ENCODE measurements at regions not wholly inside any gene's neighbourhood (a gene's known extent, or its start where the extent isn't known, plus 50 kb on each side); places are given as distances from the start of the nearest gene placed in this dataset.

DNA sequence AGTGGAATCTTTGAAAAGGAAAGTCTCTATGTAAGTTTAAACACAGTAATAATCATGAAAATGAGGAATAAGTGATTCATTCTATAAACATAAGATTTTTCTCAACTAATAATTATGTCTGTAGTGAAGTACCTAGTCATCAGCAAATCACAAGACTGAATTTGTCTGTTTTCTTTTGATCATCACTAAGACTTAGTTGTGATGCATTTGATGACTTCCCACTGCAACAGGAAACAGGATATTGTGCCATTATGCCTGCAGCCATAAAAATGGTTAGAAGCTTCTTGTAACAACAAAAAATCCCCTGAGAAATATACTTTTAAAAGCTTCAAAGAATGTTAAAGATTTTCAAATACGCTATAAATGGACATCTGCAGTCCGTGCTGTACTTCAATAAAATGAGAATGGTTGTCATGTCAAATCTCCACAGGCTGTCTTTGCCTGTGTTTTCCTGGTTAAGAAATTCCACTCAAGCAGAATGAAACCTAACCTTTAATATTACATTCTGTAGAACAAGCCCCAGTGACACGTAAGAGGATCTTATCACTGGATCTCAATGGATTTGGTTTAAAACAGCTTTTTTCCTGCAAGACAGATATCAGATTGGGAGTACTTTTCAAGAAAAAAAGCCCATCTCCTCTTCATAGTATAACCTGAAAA, 1262.3 kb upstream of the PHF14 start:
- no peaks in the 10 kb centered on the region for H3K36me3 Mint-ChIP-seq
- no peaks in the 10 kb centered on the region for H3K27me3 Mint-ChIP-seq (ENCODE audit: low read depth)
- no peaks in the 10 kb centered on the region for H3K9me3 Mint-ChIP-seq
- no peak for TF ChIP-seq CREB1 (CRISPR knock-in tag; IDR thresholded peaks at IDR 0.05)
- H3K4me1 Mint-ChIP-seq, result peaks cover 6% of the 10 kb centered on the region
- CTCF ChIA-PET, result no interaction called here
- H3K27ac Mint-ChIP-seq, result no peak overlapping the region
- ATAC-seq (no peak), DNase-seq (ENCODE audit: low spot score) (no peak)
- POLR2A ChIA-PET, result no interaction called here
- H3K4me3 Mint-ChIP-seq, result no peak overlapping the region

DNA sequence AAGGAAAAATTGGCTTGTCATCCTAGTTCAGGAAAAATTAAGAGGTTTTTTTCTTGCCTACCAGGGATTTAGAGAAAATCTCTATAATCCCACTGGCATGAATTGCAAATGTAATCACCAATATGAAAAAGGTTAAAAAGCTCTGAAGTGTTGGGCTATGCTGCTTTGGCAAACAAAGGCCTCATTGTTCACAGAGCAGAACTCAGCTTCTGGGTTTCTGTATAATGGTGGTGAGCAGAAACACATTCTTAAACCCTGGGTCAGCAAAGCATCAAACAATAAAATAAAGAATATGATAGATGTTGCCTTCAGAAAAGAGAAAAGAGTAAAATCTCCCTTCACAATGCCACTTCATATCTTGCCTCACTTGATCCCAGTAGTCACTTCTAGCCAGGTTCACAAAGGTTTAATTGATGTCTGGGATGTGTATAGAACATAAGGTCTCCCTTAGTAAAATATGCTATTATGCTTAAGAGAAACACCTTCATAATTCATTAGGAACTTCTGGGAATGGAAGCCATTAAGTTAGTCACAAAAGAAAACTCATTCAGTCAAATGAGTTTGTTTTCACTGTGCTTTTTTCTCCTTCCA, 1255.5 kb upstream of the PHF14 start:
- Mint-ChIP-seq H3K9me3 (no peaks in the 10 kb centered on the region), H3K4me1 (no peaks in the 10 kb centered on the region), H3K27ac (no peak overlapping the region), H3K4me3 (no peak overlapping the region), H3K36me3 (no peaks in the 10 kb centered on the region), H3K27me3 (ENCODE audit: low read depth) (no peaks in the 10 kb centered on the region)
- CTCF ChIA-PET, result no interaction called here
- no peak for TF ChIP-seq MXD4 (CRISPR knock-in tag; IDR thresholded peaks at IDR 0.05; ENCODE audit: borderline replicate concordance)
- TF ChIP-seq GABPB1 (CRISPR knock-in tag; IDR thresholded peaks at IDR 0.05), result no peak
- TF ChIP-seq RORB (CRISPR knock-in tag; IDR thresholded peaks at IDR 0.05), result no peak
- TF ChIP-seq, protein P1, sequence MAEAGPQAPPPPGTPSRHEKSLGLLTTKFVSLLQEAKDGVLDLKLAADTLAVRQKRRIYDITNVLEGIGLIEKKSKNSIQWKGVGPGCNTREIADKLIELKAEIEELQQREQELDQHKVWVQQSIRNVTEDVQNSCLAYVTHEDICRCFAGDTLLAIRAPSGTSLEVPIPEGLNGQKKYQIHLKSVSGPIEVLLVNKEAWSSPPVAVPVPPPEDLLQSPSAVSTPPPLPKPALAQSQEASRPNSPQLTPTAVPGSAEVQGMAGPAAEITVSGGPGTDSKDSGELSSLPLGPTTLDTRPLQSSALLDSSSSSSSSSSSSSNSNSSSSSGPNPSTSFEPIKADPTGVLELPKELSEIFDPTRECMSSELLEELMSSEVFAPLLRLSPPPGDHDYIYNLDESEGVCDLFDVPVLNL (CRISPR knock-in tag; IDR thresholded peaks at IDR 0.05; ENCODE audit: borderline replicate concordance, low read depth), result no peak
- TF ChIP-seq NFATC4 (CRISPR knock-in tag; IDR thresholded peaks at IDR 0.05), result no peak
- TF ChIP-seq, protein P2, sequence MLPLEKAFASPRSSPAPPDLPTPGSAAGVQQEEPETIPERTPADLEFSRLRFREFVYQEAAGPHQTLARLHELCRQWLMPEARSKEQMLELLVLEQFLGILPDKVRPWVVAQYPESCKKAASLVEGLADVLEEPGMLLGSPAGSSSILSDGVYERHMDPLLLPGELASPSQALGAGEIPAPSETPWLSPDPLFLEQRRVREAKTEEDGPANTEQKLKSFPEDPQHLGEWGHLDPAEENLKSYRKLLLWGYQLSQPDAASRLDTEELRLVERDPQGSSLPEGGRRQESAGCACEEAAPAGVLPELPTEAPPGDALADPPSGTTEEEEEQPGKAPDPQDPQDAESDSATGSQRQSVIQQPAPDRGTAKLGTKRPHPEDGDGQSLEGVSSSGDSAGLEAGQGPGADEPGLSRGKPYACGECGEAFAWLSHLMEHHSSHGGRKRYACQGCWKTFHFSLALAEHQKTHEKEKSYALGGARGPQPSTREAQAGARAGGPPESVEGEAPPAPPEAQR (CRISPR knock-in tag; IDR thresholded peaks at IDR 0.05), result no peak
- TF ChIP-seq, protein P3, sequence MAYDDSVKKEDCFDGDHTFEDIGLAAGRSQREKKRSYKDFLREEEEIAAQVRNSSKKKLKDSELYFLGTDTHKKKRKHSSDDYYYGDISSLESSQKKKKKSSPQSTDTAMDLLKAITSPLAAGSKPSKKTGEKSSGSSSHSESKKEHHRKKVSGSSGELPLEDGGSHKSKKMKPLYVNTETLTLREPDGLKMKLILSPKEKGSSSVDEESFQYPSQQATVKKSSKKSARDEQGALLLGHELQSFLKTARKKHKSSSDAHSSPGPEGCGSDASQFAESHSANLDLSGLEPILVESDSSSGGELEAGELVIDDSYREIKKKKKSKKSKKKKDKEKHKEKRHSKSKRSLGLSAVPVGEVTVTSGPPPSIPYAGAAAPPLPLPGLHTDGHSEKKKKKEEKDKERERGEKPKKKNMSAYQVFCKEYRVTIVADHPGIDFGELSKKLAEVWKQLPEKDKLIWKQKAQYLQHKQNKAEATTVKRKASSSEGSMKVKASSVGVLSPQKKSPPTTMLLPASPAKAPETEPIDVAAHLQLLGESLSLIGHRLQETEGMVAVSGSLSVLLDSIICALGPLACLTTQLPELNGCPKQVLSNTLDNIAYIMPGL (CRISPR knock-in tag; IDR thresholded peaks at IDR 0.05), result no peak
- ATAC-seq, result no peak
- POLR2A ChIA-PET, result no interaction called here
- no peak for DNase-seq (ENCODE audit: low spot score)

DNA sequence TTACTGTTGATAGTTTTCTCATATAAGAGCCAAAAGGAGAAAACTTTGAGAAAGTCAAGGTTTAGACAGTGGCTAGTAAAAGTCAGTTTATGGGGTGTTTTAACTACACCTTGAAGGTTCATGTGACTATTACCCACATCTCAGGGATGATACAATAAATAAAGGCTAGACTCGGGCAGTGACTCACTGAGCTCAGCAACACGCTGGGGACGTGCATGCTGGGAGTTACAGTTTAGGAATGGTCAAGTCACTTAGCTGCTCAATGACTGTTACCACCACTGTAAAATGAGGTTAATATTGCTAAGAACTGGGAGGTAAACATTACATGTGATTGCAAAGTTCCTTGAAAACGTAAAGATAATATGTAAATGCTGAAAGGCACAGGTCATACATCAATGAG, 1254.4 kb upstream of the PHF14 start:
- POLR2A ChIA-PET, result no interaction called here
- Mint-ChIP-seq H3K4me3 (no peak overlapping the region), H3K4me1 (no peaks in the 10 kb centered on the region), H3K36me3 (no peaks in the 10 kb centered on the region), H3K27me3 (ENCODE audit: low read depth) (no peaks in the 10 kb centered on the region), H3K27ac (no peak overlapping the region), H3K9me3 (no peaks in the 10 kb centered on the region)
- TF ChIP-seq TEAD4 (CRISPR knock-in tag; IDR thresholded peaks at IDR 0.05), result no peak
- TF ChIP-seq TP53 (CRISPR knock-in tag; IDR thresholded peaks at IDR 0.05), result no peak
- TF ChIP-seq, protein P4, sequence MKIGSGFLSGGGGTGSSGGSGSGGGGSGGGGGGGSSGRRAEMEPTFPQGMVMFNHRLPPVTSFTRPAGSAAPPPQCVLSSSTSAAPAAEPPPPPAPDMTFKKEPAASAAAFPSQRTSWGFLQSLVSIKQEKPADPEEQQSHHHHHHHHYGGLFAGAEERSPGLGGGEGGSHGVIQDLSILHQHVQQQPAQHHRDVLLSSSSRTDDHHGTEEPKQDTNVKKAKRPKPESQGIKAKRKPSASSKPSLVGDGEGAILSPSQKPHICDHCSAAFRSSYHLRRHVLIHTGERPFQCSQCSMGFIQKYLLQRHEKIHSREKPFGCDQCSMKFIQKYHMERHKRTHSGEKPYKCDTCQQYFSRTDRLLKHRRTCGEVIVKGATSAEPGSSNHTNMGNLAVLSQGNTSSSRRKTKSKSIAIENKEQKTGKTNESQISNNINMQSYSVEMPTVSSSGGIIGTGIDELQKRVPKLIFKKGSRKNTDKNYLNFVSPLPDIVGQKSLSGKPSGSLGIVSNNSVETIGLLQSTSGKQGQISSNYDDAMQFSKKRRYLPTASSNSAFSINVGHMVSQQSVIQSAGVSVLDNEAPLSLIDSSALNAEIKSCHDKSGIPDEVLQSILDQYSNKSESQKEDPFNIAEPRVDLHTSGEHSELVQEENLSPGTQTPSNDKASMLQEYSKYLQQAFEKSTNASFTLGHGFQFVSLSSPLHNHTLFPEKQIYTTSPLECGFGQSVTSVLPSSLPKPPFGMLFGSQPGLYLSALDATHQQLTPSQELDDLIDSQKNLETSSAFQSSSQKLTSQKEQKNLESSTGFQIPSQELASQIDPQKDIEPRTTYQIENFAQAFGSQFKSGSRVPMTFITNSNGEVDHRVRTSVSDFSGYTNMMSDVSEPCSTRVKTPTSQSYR (CRISPR knock-in tag; IDR thresholded peaks at IDR 0.05), result no peak
- TF ChIP-seq PRRX2 (CRISPR knock-in tag; IDR thresholded peaks at IDR 0.05), result no peak
- TF ChIP-seq HMGA2 (CRISPR knock-in tag; IDR thresholded peaks at IDR 0.05), result no peak
- TF ChIP-seq, protein P5, sequence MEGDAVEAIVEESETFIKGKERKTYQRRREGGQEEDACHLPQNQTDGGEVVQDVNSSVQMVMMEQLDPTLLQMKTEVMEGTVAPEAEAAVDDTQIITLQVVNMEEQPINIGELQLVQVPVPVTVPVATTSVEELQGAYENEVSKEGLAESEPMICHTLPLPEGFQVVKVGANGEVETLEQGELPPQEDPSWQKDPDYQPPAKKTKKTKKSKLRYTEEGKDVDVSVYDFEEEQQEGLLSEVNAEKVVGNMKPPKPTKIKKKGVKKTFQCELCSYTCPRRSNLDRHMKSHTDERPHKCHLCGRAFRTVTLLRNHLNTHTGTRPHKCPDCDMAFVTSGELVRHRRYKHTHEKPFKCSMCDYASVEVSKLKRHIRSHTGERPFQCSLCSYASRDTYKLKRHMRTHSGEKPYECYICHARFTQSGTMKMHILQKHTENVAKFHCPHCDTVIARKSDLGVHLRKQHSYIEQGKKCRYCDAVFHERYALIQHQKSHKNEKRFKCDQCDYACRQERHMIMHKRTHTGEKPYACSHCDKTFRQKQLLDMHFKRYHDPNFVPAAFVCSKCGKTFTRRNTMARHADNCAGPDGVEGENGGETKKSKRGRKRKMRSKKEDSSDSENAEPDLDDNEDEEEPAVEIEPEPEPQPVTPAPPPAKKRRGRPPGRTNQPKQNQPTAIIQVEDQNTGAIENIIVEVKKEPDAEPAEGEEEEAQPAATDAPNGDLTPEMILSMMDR (IDR thresholded peaks at IDR 0.05), result no peak
- CTCF ChIA-PET, result no interaction called here
- ATAC-seq, result no peak
- no peak for DNase-seq (ENCODE audit: low spot score)

Measured in WTC11 (cell line).